HEK293T (cell line): ENCODE measurements at regions not wholly inside any gene's neighbourhood (a gene's known extent, or its start where the extent isn't known, plus 50 kb on each side); places are given as distances from the start of the nearest gene placed in this dataset.

Source experiments
- CTCF ChIA-PET: fragments of 350-600 bp; formaldehyde crosslinking; extraction: SDS; loops from one replicate; lab custom pipeline; 2021; ENCODE audit warnings: antibody characterized with exemption, inconsistent platforms; lab: Yijun Ruan, JAX
- POLR2A ChIA-PET: fragments of 350-600 bp; formaldehyde crosslinking; extraction: SDS; loops from one replicate; lab custom pipeline; 2020; ENCODE audit warnings: antibody characterized with exemption, inconsistent platforms; lab: Yijun Ruan, JAX
- DNase-seq: peaks from one replicate; pipeline ENCODE4 v3.0.0; 2012; ENCODE audit warnings: mixed read lengths; ENCODE audit errors: extremely low spot score
- ARNT ChIP-seq: fragments of 450-650 bp; IDR thresholded peaks from 2 replicates; pipeline ENCODE4 v1.6.1; 2017; ENCODE audit warnings: mild to moderate bottlenecking
- BHLHE40 ChIP-seq: fragments of 450-650 bp; IDR thresholded peaks from 2 replicates; pipeline ENCODE4 v1.6.1; 2016; ENCODE audit warnings: mild to moderate bottlenecking, moderate library complexity, borderline replicate concordance
- CTBP1 ChIP-seq: fragments of 450-650 bp; IDR thresholded peaks from 2 replicates; pipeline ENCODE4 v1.6.1; 2016; ENCODE audit warnings: borderline replicate concordance
- ELF4 ChIP-seq: fragments of 450-650 bp; IDR thresholded peaks from 2 replicates; pipeline ENCODE4 v1.6.1; 2017; ENCODE audit warnings: antibody characterized with exemption
- FOXA1 ChIP-seq: fragments of 450-650 bp; IDR thresholded peaks from 2 replicates; pipeline ENCODE4 v1.6.1; 2016; ENCODE audit warnings: mild to moderate bottlenecking
- FOXK2 ChIP-seq: fragments of 450-650 bp; IDR thresholded peaks from 2 replicates; pipeline ENCODE4 v1.6.1; 2016; ENCODE audit warnings: mild to moderate bottlenecking
- FOXM1 ChIP-seq: fragments of 450-650 bp; IDR thresholded peaks from 2 replicates; pipeline ENCODE4 v1.6.1; 2017; ENCODE audit warnings: mild to moderate bottlenecking, borderline replicate concordance
- HDGF ChIP-seq: fragments of 450-650 bp; IDR thresholded peaks from 2 replicates; pipeline ENCODE4 v1.6.1; 2017; ENCODE audit warnings: antibody characterized with exemption, borderline replicate concordance
- L3MBTL2 ChIP-seq: fragments of 450-650 bp; conservative IDR thresholded peaks from 2 replicates; pipeline ENCODE4 v1.6.1; 2016; ENCODE audit warnings: mild to moderate bottlenecking
- LEF1 ChIP-seq: fragments of 450-650 bp; IDR thresholded peaks from 2 replicates; pipeline ENCODE4 v1.6.1; 2017; ENCODE audit warnings: mild to moderate bottlenecking, borderline replicate concordance
- NFRKB ChIP-seq: fragments of 450-650 bp; IDR thresholded peaks from 2 replicates; pipeline ENCODE4 v1.6.1; 2016; ENCODE audit warnings: mild to moderate bottlenecking, moderate library complexity
- SP1 ChIP-seq: fragments of 450-650 bp; IDR thresholded peaks from 2 replicates; pipeline ENCODE4 v1.6.1; 2017
- SUZ12 ChIP-seq: fragments of 450-650 bp; IDR thresholded peaks from 2 replicates; pipeline ENCODE4 v1.6.1; 2016; ENCODE audit warnings: mild to moderate bottlenecking
- TARDBP ChIP-seq: fragments of 450-650 bp; IDR thresholded peaks from 2 replicates; pipeline ENCODE4 v1.6.1; 2016
- ZNF384 ChIP-seq: fragments of 450-650 bp; IDR thresholded peaks from 2 replicates; pipeline ENCODE4 v1.6.1; 2016
- TF ChIP-seq, protein P1 (sequence below): fragments of 450-650 bp; IDR thresholded peaks from 2 replicates; pipeline ENCODE4 v1.6.1; 2016

DNA sequence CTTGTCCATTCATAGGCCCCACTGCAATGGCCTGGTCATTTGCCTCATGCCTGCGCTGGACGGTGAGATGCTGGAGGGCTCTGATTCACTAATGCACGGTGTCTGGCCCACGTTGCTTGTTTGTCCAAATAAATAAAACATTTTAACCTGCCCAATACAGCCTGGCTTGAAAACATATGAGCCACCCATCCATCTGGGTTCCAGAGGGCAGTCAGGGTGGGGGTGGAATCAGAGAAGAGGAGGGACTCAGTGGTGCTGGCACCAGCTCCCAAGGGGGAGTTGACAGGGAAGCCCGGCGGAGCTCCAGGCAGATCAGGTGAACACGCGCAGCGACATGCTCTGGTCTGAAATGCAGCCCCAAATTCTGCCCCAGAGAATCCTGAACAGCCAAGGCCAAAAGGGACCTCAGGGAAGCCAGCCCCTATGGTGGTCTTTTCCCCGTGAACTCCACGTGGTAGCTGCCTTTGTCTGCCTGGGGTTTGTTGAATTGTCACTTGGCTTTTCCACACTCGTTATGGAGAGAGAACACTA lies 265.2 kb downstream of the UACA start:
- CTCF ChIA-PET, result no interaction called here
- DNase-seq, result no peak
- TF ChIP-seq FOXK2, result no peak
- TF ChIP-seq ZNF384, result no peak
- no peak for TF ChIP-seq FOXM1
- no peak for TF ChIP-seq LEF1
- no peak for TF ChIP-seq BHLHE40
- no peak for TF ChIP-seq SP1
- TF ChIP-seq TARDBP, result no peak
- TF ChIP-seq CTBP1, result no peak
- TF ChIP-seq NFRKB, result no peak
- no peak for TF ChIP-seq ARNT
- TF ChIP-seq L3MBTL2, result no peak
- no peak for TF ChIP-seq ELF4
- no peak for TF ChIP-seq FOXA1
- TF ChIP-seq, protein P1, sequence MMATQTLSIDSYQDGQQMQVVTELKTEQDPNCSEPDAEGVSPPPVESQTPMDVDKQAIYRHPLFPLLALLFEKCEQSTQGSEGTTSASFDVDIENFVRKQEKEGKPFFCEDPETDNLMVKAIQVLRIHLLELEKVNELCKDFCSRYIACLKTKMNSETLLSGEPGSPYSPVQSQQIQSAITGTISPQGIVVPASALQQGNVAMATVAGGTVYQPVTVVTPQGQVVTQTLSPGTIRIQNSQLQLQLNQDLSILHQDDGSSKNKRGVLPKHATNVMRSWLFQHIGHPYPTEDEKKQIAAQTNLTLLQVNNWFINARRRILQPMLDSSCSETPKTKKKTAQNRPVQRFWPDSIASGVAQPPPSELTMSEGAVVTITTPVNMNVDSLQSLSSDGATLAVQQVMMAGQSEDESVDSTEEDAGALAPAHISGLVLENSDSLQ, result no peak
- no peak for TF ChIP-seq HDGF
- no peak for TF ChIP-seq SUZ12
- POLR2A ChIA-PET, result no interaction called here

DNA sequence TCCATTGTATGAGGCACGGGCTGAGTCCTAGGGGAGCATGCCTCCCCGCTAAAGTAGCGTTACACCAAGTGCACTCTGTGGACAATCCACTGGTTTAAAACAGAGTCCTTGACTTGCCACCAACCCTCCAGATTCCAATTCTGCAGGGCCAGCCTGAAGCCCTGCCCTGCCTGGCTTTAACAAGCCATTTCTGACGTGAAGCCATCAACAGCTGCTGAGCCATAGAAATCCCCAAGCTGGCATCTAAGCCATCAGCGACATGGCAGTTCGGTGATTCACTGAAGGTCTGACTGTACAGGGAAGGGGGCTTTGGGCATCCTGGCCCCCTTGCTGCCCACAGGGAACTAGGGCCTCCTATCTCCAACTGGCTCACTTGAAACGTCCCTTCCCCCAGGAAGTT lies 265.7 kb downstream of the UACA start:
- ChIA-PET POLR2A (no interaction called here), CTCF (no interaction called here)
- TF ChIP-seq HDGF (no peak), SUZ12 (no peak), FOXM1 (no peak), BHLHE40 (no peak), CTBP1 (no peak)
- no peak for DNase-seq

DNA sequence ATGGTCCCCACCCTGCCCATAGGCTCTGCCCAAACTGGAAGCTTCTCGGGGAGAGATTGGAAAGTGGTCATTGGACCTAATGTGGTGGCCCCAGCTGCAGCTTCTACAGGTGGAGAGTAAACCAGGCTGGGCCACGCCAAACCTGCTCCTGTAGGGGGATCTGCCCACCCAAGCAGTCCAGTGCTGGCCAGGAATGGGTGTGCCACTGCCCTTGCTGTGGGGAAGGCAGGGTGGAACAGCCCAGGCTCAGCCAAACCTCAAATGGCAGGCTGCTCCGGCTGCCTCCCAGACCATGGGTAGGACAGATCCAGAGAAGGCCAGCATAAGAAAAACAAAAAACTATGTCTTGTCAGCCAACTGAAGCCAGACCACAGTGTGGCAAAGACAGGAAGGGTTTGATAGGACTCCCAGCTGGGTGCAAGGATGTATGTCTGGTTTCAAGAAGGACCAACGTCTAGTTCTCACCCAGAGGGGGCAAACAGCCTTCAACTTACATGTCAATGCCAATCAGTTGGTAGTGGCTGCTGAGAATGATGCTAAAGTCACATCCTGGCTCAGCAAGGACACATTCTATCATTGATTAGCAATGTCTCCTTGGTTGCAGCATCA lies 267.3 kb downstream of the UACA start:
- CTCF ChIA-PET, result interaction anchor here (1.4 kb wide), 1 partner anchor 10 kb away, joined by 3 read pairs; no protein-coding TSS in a partner anchor
- POLR2A ChIA-PET, result interaction anchor here (1.0 to 3.3 kb wide), 3 partner anchors 9 to 398 kb away, joined by 3 to 18 read pairs (median 4); partner anchors contain the start of gene TLE3
- no peak for DNase-seq
- TF ChIP-seq NFRKB, result no peak
- TF ChIP-seq ELF4, result no peak
- no peak for TF ChIP-seq FOXM1
- TF ChIP-seq ZNF384, result no peak
- TF ChIP-seq CTBP1, result no peak
- no peak for TF ChIP-seq FOXK2
- TF ChIP-seq LEF1, result no peak
- TF ChIP-seq FOXA1, result no peak
- TF ChIP-seq SP1, result no peak
- TF ChIP-seq HDGF, result no peak

DNA sequence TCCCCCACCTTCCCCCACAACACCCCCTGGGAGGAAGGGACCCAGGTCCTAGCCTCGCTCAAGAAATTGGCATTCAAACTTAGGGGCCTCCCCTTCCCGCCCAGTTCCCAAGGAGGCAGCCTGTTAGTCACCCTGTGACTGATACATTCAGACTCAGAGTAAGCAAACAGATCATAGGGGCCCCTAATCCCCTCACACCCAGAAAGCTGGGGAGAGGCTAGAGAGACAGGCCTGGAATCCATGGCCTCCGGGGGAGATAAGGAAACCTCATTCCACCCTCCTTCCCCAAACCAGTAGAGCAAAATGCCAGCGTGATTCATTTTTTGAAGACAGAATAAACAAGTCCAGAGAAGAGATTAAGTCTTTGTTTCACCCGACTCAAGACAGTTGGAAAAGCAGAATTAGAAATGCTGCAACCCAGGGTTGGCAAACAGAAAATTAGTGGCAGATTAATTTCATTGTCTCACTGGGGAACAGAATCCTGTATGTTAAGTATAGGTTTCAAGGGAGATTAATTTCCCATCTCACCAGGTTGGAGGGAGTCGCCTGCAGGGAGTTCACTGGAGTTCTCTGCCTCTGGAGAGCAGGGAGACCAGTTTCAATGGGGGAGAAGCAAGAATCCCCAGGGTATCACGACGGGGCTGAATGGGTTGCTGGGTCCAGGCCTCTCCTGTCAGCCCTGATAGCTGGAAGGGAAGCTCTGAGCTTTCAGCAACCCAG lies 268.3 kb downstream of the UACA start:
- CTCF ChIA-PET, result no interaction called here
- POLR2A ChIA-PET, result interaction anchor here (0.5 to 3.3 kb wide), 4 partner anchors 11 to 397 kb away, joined by 3 to 18 read pairs (median 4); partner anchors contain the start of gene TLE3
- TF ChIP-seq TARDBP, result no peak
- TF ChIP-seq FOXA1, result no peak
- TF ChIP-seq FOXM1, result no peak
- TF ChIP-seq BHLHE40, result no peak
- TF ChIP-seq, protein P1, result no peak
- no peak for TF ChIP-seq ELF4
- TF ChIP-seq SP1, result no peak
- no peak for TF ChIP-seq ARNT
- TF ChIP-seq CTBP1, result no peak
- no peak for TF ChIP-seq HDGF
- no peak for TF ChIP-seq SUZ12
- no peak for TF ChIP-seq ZNF384
- TF ChIP-seq LEF1, result no peak
- TF ChIP-seq L3MBTL2, result no peak
- TF ChIP-seq FOXK2, result no peak
- no peak for TF ChIP-seq NFRKB
- no peak for DNase-seq

DNA sequence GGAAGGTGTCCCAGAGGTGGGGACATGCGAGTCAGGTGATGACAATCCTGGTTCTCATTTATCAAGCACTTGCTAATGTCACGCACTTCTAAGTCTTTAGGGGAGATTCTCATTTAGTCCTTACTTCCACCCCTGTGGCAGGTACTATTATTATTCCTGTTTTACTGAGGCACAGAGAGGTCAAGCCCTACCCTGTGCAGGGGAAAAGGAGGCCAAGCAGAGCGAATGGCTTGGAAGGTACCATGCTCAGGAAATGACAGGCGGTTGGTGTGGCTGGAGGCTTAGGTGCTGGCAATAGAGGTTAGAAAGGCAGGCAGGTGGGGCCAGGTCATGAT lies 268.9 kb downstream of the UACA start:
- no peak for DNase-seq
- TF ChIP-seq TARDBP (no peak), HDGF (no peak), FOXM1 (no peak), SP1 (no peak), ZNF384 (no peak), FOXK2 (no peak), NFRKB (no peak), BHLHE40 (no peak), LEF1 (no peak), FOXA1 (no peak), L3MBTL2 (no peak), SUZ12 (no peak), ELF4 (no peak), ARNT (no peak), CTBP1 (no peak)
- TF ChIP-seq, protein P1, result no peak
- POLR2A ChIA-PET, result interaction anchor here (3.3 kb wide), 1 partner anchor 11 kb away, joined by 18 read pairs; no protein-coding TSS in a partner anchor
- CTCF ChIA-PET, result no interaction called here
